Retina (tissue), 1 donor: ENCODE measurements at regions not wholly inside any gene's neighbourhood (a gene's known extent, or its start where the extent isn't known, plus 50 kb on each side); places are given as distances from the start of the nearest gene placed in this dataset.
"Not testable (repeated sequence)": the region's sequence is repeated elsewhere in the genome, so short reads cannot be mapped to it uniquely, and the experiment has no call there.

Experiments
- DNase-seq: peaks from one replicate; pipeline ENCODE4 v3.0.0-alpha.2; 2016

- no peak for DNase-seq
Measured at GRCh38 chr10:32140403-32140802, 84.2 kb upstream of the KIF5B start.

- DNase-seq = no peak
Measured at GRCh38 chr10:32139223-32140073, 83.2 kb upstream of the KIF5B start.

GRCh38 chr10:32136927-32137326 is 80.7 kb upstream of the KIF5B start:
- DNase-seq = not testable (repeated sequence)

- DNase-seq = not testable (repeated sequence)
Measured at GRCh38 chr10:32135796-32136195, 79.6 kb upstream of the KIF5B start.

GRCh38 chr10:32132357-32132946 is 76.2 kb upstream of the KIF5B start:
- DNase-seq = no peak

DNA sequence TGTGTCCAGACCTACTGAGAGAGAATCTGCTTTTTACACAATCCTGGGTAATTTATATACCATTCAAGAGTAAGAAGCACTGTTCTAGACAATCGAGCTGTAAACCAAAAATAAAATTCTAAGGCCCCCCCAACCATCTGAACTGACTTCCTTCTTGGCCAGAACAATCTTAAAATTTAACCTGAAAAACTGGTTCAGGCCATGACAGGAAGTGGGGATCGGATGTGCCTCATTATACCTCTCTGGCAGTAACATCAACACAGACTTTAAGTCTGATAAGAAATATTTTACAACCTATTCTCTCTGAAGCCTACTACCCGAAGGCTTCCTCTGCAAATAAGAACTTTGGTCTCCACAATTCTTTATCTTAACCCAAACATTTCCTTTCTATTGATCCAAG is 75.2 kb upstream of the KIF5B start:
- no peak for DNase-seq

DNA sequence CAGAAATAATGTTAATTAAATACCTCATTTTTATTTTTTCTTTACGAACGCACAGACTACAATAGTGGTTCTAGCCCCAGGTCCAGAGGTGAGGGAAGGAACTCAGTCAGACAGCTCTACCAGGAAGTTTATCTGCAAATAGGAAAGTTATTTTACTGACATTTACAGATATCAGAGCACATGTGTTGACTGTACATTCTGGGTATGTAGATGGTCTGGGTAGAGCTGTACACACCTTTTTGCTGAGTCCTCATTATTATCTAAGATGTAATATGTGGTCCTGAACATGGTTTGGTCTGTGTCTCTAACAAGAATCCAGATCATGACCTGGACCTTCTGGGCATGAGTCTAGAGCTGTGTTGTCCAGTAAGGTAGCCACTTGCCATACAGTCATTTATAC is 74.6 kb upstream of the KIF5B start:
- no peak for DNase-seq

DNA sequence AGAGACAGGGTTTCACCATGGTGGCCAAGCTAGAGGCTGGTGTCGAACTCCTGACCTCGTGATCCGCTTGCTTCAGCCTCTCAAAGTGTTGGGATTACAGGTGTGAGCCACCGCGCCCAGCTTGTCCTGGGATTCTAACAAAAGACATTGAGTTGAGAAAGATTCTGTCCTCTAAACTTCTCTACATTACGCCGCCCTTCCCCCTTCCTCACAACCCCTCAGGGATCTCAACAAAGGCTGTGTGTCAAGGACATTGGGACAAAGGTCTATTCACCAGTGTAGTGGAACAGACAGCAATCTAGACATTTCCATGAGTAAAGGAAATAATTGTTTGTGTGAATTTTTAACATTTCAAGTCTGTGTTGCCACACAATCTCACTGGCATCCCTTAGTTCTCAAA is 68.8 kb upstream of the KIF5B start:
- no peak for DNase-seq

DNA sequence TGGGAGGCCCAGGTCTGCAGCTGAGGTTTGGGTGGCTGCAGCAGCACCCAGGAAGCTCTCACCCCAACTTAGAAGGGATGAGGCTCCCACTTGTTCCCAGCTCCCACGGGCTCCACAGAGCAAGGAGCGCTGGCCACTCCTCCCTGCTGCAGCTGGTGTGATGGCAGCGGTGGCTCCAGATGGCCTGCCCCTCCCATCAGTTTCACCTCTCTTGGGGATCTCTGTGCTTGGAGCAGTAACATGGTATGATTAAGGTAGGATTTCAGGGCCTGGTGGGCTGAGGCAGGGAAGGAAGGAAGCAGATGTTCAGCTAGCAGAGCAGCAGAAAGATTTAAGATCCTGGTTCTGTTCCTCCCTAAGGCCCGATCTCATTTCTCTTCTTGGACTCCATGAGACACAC is 66.8 kb upstream of the KIF5B start:
- DNase-seq = no peak

GRCh38 chr10:32121648-32122047 is 65.4 kb upstream of the KIF5B start:
- no peak for DNase-seq

- no peak for DNase-seq
Measured at GRCh38 chr10:32120147-32120546, 63.9 kb upstream of the KIF5B start.

- no peak for DNase-seq
Measured at GRCh38 chr10:32114508-32114907, 58.3 kb upstream of the KIF5B start.

GRCh38 chr10:32112055-32112454 is 55.8 kb upstream of the KIF5B start:
- no peak for DNase-seq

DNA sequence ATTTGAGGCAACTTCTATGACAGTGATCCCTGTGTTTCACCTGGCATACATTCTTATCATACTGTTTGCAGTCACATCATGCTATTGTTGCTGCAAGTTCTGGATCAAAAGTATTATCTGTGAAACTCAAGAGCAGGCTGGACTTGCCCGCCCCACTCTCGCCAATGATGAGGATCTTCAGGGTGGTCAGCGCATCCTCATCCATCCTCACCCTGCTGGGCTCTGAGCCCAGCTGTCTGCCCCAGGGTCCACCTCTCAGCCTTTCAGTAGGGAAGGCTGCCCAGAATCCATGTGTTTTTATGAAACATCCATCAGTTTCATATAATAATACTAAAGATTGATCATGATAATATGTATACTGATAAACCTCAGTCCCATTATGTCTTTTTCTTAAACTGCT is 55.4 kb upstream of the KIF5B start:
- no peak for DNase-seq

DNA sequence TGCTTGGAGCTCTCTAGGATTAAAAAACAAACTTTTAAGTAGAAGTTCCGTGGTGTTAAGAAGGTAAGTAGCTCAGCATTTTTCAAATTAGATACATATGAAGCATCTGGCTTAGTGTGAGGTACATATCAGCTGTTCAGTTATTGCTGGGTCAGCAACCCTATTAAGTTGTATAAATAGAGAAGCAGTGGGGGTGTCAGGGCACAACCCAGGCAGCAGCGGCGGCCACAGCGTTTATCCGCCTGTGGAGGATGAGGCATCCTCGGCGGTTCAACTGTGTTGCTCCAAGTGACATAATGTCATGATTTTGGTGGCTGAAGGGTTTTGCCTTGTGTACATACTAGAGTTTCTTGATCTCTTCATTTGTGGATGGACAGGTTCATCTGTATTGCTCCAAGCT is 54.6 kb upstream of the KIF5B start:
- no peak for DNase-seq

DNA sequence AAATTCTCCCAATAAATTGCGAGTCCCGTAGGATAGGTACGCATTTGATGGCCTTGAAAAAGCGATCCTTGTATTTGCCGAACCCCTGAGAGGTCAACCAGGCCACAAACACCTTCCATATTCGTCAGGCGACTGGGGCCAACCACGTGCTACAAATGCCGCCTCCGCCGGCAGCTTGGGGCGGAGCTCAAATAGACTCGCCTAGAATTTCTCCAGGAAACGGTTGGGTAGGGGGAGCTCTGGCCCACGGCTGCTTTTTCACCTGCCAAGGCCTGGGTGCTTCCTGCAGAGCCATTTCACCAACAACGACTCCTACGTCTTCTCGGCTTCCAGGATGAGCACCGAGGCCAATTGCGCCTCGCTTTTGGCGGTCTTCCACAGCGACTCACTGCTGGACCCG is 53.4 kb upstream of the KIF5B start:
- DNase-seq = no peak
